D341Med (cell line): ENCODE measurements at regions not wholly inside any gene's neighbourhood (a gene's known extent, or its start where the extent isn't known, plus 50 kb on each side); places are given as distances from the start of the nearest gene placed in this dataset.
"Not testable (repeated sequence)": the region's sequence is repeated elsewhere in the genome, so short reads cannot be mapped to it uniquely, and the experiment has no call there.

ENCODE experiments used
- DNase-seq: peaks from one replicate; pipeline ENCODE4 v3.0.0; 2012; ENCODE audit warnings: low spot score

GRCh38 chr10:84571146-84571545 is 242.8 kb downstream of the CCSER2 start:
- no peak for DNase-seq

GRCh38 chr10:84574102-84574501 is 245.7 kb downstream of the CCSER2 start:
- no peak for DNase-seq

DNA sequence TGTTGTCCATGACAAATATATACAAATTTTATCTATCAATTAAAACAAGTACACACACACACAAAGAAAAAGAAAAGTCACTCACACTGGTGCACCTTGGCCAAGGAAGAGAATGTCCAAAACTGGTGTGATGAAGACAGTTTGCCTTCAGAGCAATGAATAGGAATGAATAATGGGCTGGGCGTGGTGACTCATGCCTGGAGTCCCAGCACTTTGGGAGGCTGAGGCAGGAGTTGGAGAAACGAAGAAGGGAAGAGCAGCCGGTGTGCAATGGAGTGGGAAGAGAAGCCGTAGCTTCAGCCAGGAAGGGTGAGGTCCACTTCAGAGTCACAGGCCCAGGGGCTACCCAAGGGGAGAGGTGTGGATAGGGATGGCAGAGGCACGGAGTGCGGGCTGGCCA is 253.6 kb downstream of the CCSER2 start:
- DNase-seq: no peak

DNA sequence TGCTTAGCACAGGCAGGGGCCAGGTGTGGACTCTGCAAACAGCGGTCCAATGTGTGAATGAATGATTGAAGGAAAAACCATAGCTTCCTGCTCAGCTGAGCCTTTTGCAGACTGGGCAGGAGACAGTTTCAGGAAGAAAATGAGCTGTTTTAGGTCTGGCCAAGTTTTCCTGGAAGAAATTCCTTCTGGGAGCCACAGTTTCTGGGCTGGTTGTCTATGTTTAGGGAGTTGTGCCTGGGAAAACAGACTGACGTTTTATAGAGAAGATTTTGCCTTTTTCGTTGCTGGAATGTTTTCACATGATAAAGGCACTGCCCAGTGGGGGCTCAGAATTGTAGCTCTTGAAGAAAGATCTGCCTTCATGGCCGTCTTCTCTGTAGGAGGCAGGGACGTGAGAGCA is 255.1 kb downstream of the CCSER2 start:
- DNase-seq: no peak

DNA sequence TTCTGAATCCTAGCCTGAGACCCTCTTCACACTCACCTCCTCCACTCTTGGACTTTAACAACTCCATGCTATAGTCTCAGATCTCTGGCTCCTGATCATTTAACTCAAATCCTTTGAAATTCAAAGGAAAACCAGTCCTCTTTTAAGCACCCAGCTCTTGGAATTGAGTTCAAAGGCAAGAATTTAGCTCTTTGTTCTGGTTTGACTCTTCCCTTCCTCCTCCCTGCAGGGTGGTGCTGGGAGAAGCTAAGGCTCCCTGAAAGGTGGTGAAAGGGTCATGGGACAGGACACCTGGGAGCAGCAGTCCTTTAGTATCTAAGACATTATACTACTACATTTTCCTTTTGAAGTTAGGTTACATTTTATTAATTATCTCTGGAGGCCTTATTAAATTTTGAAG is 259.4 kb downstream of the CCSER2 start:
- no peak for DNase-seq

DNA sequence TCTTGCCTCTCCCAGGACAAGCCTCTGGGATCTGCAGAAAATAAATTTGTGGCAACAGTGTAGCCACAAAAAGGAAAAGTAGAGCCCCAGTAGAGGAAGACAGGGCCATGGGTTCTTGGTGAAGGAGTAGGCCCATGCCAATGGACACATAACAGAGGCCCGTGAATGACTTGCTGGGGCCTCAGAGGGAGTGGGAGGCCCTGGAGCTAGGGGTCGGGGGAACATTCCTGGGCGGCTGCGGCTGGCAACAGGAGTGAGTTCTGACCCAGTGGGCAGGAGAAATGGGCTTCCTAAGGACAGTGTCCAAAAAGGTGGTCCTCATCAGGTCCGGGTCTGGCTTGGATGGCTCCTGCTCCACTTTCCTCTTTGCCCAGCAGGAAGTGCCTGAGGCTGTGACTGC is 260.0 kb downstream of the CCSER2 start:
- no peak for DNase-seq

GRCh38 chr10:84588971-84589370 is 260.6 kb downstream of the CCSER2 start:
- no peak for DNase-seq

DNA sequence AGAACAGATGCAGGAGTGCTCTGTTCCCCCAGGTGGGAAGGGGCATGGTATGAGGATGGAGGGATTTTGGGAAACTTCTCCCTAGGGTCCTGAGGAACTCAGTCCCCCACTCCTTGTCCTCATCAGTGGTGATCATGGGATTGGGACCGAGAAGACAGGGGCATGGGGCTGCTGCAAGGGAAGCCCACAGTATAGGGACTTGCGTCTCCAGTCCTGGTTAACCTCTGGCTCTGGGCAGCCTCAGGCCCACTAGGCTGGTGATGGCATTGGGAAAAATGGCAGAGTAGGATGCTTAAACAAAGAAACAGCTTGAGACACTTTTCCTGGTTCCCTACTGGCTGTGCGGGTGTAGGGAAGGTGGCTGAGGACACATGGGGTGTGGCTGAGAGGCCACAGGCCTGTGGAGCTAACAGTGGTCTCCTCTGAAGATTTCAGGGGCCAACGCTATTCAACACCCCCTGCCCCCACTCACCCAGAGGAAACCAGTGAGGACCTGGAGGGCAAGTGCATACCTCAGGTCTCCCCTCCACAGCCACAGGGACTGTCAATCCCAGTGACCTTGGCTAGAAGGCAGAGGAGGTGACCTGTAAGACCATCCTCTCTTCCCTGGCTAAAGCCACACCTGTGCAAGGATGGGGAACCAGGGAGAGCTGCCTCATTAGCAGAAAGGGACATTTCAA is 261.3 kb downstream of the CCSER2 start:
- no peak for DNase-seq

GRCh38 chr10:84590327-84591193 is 262.2 kb downstream of the CCSER2 start:
- DNase-seq: no peak

GRCh38 chr10:84593506-84593905 is 265.1 kb downstream of the CCSER2 start:
- no peak for DNase-seq

DNA sequence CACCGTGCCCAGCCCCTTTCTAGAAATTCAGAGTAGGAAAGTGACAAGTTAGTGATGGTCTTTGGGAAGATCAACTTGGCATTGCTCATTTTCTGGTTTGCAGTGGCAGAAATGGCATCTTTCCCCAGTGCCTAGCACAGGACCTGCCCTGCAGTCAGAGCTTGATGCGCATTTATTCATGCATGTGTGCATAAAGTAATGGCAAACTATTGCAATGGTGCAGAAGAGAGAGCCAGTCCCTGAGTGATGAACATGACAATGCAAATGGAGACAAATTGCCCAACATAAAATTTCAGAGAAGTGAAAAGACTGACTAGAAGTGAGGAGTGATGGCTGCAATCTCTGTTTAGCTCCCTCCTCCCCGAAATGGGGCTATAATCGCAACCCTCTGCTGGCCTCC is 268.2 kb downstream of the CCSER2 start:
- no peak for DNase-seq

GRCh38 chr10:84599254-84599653 is 270.9 kb downstream of the CCSER2 start:
- no peak for DNase-seq

DNA sequence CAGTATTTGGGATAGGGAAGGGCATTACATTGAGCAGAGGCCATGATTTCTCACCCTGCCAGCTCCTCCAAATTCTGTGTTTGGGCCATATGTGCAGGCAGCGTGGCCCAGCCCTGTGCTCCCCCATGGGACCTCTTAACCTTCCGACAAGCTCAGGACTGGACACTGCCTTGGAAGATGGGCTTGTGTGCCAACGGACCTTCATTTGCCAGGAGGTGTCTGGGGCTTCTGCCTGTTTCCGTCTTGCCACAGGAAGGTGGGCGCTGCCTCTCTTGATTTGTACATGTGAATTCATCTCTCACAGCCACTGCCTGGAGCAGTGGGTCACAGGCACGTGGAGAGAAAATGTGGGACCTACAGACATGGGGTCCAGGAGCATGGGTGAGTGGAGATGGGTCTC is 272.6 kb downstream of the CCSER2 start:
- no peak for DNase-seq

DNA sequence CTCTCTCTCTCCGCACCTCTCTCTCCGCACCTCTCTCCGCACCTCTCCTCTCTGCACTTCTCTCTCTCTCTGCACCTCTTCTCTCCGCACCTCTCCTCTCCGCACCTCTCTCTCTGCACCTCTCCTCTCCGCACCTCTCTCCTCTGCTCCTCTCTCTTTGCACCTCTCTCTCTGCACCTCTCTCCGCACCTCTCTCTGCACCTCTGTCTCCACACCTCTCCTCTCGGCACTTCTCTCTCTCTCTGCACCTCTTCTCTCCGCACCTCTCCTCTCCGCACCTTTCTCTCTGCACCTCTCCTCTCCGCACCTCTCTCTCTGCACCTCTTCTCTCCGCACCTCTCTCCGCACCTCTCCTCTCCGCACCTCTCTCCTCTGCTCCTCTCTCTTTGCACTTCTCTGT is 274.2 kb downstream of the CCSER2 start:
- DNase-seq: not testable (repeated sequence)

DNA sequence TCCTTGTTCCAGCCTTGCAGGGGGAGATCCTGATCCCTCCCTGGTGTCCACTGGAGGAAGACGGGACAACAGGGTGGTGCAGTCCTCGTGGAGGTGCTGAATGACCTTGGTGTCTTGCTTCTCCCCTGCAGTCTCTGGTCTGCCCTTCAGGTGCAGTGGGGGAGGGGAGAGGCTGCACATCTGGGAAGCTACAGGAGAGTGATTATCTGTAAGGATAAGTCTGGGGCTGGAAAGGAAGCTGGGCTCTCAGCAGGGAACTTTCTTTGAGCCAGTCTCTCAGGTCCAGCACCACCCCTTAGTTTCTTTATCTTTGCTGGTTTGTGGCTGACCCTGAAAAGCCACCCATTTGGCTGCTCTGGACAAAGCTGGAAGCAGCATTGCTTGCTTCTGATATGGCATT is 275.6 kb downstream of the CCSER2 start:
- DNase-seq: no peak

DNA sequence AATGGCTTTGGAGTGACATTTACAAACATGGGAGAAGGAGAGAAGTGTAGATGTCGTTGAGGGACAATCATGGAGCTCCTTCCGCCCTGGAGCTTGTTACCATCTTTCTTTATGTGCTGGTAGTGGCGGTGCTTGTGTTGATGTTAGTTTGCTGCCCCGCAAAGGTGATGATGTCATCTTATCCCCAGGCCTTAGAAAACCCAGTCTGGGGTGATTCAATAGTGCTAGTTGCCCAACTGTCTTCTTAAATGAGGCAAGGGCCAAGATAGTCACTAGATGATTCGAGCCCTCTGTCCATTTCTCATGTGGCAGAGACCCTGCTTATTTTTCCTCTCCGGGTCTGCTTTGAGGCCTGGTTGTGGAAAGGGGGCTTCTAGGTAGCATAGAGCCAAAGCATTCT is 277.4 kb downstream of the CCSER2 start:
- DNase-seq: no peak

GRCh38 chr10:84606428-84606827 is 278.0 kb downstream of the CCSER2 start:
- no peak for DNase-seq

DNA sequence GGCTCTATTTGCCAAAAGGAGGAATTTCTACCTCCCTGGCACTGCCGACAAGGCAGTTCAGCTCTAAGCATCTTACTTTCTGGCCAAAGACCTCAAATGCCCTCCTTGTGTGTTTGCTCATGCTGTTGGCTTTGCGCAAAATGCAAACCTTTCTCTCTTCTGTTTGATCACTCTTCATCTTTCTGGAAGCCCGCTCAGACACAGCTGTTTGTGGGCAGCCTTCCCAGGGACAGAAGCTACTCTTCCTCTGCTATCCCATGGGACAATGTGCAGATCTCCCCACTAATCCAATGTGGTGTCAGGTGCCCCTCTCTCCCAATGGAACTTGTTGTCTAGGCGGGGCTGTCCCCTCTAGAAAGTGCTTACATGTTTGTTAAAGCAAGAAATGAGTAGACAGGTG is 278.7 kb downstream of the CCSER2 start:
- DNase-seq: no peak

DNA sequence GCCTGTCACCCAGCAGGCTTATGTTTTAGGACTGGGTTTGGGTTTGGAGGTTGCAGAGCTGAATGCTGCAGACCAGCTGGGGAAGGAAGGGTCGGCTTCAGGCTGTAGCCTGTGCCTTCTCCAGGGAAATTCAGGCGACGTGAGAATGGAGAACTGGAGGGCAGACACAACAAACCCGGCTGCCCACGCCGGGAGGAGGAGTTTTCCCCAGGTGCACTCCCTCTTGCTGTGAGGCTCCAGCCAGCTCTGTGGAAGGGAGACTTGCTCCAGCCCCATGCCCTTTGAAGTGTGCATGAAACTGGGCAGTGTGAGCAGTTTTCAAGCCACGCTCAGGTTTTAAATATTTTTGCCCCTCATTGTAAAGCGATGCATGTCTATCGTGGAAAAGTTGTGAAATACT is 279.1 kb downstream of the CCSER2 start:
- no peak for DNase-seq

DNA sequence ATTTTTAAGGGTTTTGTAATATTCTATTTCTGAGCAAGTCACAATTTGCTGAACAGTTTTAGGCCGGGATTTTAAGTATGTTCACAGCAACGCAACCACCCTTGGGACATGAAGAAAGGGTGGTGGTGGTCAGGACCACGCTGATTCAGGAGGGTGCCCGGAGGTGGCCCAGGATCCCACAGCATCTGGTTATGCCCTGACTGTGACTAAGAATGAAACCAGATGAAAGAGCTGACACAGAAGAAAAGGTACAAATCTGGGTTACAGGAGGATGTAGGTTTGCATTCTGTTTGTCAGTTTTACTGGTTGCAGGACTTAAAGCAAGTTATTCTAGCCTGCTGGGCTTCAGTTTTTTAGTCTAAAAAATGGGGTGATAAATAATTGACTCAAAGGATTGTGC is 279.7 kb downstream of the CCSER2 start:
- no peak for DNase-seq

- DNase-seq: peak; percentile 67
Observed at GRCh38 chr10:84613336-84614021, 285.1 kb downstream of the CCSER2 start.

DNA sequence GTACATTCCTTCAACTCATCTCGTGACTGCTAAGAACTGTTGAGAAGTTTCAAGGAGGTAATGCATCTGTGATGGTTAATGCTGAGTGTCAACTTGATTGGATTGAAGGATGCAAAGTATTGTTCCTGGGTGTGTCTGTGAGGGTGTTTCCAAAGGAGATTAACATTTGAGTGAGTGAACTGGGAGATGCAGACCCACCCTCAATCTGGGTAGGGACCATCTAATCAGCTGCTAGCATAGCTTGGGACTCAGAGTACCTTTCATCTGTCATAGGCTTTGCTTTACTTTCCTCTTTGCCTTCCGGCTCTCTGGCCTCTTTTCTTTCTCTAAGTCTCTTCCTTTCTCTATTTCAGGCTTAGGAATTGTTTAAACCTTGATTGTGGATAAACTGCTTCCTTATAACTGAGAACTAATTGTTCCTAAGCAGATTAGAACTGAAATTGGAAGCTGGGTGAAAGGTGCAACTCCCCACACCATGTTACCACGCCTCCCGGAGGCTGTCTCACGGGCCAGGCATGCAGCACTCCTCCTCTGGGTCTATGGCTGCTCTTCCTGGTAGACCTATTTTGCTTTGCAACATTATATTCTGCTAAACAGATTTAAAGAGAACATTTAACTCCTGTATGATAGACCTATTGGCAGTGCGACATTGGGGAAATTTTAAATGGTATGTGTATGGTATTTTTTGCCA is 298.2 kb downstream of the CCSER2 start:
- no peak for DNase-seq
